HL-60 (cell line): ENCODE measurements at regions not wholly inside any gene's neighbourhood (a gene's known extent, or its start where the extent isn't known, plus 50 kb on each side); places are given as distances from the start of the nearest gene placed in this dataset.

Experiments used
- POLR2AphosphoS5 ChIP-seq: IDR thresholded peaks from 2 replicates; pipeline ENCODE4 v1.6.1; 2012; ENCODE audit warnings: low read depth
- REST ChIP-seq: IDR thresholded peaks from 2 replicates; pipeline ENCODE4 v1.6.1; 2012; ENCODE audit warnings: low read depth; ENCODE audit not compliant: insufficient replicate concordance
- SPI1 ChIP-seq: IDR thresholded peaks from 2 replicates; pipeline ENCODE4 v1.6.1; 2012; ENCODE audit warnings: low read depth, mild to moderate bottlenecking, borderline replicate concordance
- TF ChIP-seq, protein P1 (sequence below): IDR thresholded peaks from one replicate; pipeline ENCODE4 v1.5.1; 2011; ENCODE audit warnings: low read length, control low read depth, inconsistent platforms; ENCODE audit not compliant: insufficient read depth

DNA sequence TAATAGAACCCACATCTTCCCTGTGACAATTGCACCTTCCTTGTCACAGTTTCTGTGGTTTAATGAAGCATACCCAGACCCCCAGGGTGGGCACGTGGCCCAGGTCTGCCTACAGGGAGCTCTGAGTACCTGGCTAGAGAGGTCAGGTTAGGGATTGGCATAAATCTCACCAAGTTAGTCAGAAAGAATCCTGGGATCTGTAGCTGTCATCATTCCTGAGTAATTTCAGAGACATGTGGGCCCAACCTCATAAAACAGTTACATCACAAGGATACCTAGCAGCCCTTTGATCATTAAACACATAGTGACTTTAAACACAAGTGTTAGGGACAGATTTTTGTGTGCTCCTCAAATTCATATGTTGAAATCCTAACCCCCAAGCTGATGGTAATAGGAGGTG is 123.0 kb downstream of the KDR start:
- TF ChIP-seq, protein P1, sequence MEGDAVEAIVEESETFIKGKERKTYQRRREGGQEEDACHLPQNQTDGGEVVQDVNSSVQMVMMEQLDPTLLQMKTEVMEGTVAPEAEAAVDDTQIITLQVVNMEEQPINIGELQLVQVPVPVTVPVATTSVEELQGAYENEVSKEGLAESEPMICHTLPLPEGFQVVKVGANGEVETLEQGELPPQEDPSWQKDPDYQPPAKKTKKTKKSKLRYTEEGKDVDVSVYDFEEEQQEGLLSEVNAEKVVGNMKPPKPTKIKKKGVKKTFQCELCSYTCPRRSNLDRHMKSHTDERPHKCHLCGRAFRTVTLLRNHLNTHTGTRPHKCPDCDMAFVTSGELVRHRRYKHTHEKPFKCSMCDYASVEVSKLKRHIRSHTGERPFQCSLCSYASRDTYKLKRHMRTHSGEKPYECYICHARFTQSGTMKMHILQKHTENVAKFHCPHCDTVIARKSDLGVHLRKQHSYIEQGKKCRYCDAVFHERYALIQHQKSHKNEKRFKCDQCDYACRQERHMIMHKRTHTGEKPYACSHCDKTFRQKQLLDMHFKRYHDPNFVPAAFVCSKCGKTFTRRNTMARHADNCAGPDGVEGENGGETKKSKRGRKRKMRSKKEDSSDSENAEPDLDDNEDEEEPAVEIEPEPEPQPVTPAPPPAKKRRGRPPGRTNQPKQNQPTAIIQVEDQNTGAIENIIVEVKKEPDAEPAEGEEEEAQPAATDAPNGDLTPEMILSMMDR, result no peak
- TF ChIP-seq REST (no peak), POLR2AphosphoS5 (no peak), SPI1 (no peak)
